DND-41 (cell line): ENCODE measurements at regions not wholly inside any gene's neighbourhood (a gene's known extent, or its start where the extent isn't known, plus 50 kb on each side); places are given as distances from the start of the nearest gene placed in this dataset.
"Not testable (repeated sequence)": the region's sequence is repeated elsewhere in the genome, so short reads cannot be mapped to it uniquely, and the experiment has no call there.

Source experiments
- EZH2 ChIP-seq: IDR thresholded peaks from 3 replicates; pipeline ENCODE4 v1.6.1; 2012; ENCODE audit warnings: borderline replicate concordance, low read depth, mild to moderate bottlenecking, moderate library complexity, low read length, inconsistent platforms; ENCODE audit not compliant: severe bottlenecking
- TF ChIP-seq, protein P1 (sequence below): IDR thresholded peaks from 2 replicates; pipeline ENCODE4 v1.5.1; 2012; ENCODE audit warnings: borderline replicate concordance, low read length, moderate library complexity, mild to moderate bottlenecking; ENCODE audit not compliant: poor library complexity, severe bottlenecking; ENCODE audit errors: extremely low read depth

DNA sequence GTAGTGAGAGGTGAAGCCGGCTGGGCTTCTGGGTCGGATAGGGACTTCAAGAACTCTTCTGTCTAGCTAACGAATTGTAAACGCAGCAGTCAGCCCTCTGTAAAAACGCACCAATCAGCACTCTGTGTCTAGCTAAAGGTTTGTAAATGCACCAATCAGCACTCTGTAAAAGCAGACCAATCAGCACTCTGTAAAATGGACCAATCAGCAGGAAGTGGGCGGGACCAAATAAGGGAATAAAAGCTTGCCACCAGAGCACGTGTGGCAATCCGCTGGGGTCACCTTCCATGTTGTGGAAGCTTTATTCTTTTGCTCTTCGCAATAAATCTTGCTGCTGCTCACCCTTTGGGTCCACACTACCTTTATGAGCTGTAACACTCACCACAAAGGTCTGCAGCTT is 267.9 kb downstream of the INHBA start:
- TF ChIP-seq, protein P1, sequence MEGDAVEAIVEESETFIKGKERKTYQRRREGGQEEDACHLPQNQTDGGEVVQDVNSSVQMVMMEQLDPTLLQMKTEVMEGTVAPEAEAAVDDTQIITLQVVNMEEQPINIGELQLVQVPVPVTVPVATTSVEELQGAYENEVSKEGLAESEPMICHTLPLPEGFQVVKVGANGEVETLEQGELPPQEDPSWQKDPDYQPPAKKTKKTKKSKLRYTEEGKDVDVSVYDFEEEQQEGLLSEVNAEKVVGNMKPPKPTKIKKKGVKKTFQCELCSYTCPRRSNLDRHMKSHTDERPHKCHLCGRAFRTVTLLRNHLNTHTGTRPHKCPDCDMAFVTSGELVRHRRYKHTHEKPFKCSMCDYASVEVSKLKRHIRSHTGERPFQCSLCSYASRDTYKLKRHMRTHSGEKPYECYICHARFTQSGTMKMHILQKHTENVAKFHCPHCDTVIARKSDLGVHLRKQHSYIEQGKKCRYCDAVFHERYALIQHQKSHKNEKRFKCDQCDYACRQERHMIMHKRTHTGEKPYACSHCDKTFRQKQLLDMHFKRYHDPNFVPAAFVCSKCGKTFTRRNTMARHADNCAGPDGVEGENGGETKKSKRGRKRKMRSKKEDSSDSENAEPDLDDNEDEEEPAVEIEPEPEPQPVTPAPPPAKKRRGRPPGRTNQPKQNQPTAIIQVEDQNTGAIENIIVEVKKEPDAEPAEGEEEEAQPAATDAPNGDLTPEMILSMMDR: not testable (repeated sequence)
- not testable (repeated sequence) for TF ChIP-seq EZH2
